ENCODE measurements at regions not wholly inside any gene's neighbourhood (a gene's known extent, or its start where the extent isn't known, plus 50 kb on each side); places are given as distances from the start of the nearest gene placed in this dataset.

DNA sequence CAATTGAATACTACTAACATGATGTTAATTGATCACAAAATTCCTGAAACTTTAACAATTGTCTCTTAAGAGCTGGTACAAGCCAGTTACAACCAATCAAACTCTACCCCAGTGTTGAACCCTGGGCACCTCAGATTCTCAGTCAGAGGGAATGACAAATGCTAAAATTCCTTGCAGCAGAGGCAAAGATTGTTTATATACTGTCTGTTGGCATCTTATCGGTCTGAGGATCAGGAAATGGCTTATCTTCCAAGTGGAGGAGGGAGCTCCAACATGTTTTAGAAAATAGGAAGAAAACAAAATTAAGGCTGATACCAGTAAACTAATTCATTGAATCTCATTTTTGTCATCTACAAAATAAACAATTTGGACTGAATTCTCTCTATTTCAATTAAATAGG lies 527.8 kb upstream of the ZNF608 start:
- TF ChIP-seq SIN3A (IDR thresholded peaks at IDR 0.05; ENCODE audit: borderline replicate concordance, insufficient read depth, low read depth, low read length): no peak
- TF ChIP-seq, protein P1, sequence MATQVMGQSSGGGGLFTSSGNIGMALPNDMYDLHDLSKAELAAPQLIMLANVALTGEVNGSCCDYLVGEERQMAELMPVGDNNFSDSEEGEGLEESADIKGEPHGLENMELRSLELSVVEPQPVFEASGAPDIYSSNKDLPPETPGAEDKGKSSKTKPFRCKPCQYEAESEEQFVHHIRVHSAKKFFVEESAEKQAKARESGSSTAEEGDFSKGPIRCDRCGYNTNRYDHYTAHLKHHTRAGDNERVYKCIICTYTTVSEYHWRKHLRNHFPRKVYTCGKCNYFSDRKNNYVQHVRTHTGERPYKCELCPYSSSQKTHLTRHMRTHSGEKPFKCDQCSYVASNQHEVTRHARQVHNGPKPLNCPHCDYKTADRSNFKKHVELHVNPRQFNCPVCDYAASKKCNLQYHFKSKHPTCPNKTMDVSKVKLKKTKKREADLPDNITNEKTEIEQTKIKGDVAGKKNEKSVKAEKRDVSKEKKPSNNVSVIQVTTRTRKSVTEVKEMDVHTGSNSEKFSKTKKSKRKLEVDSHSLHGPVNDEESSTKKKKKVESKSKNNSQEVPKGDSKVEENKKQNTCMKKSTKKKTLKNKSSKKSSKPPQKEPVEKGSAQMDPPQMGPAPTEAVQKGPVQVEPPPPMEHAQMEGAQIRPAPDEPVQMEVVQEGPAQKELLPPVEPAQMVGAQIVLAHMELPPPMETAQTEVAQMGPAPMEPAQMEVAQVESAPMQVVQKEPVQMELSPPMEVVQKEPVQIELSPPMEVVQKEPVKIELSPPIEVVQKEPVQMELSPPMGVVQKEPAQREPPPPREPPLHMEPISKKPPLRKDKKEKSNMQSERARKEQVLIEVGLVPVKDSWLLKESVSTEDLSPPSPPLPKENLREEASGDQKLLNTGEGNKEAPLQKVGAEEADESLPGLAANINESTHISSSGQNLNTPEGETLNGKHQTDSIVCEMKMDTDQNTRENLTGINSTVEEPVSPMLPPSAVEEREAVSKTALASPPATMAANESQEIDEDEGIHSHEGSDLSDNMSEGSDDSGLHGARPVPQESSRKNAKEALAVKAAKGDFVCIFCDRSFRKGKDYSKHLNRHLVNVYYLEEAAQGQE (IDR thresholded peaks at IDR 0.05; ENCODE audit: insufficient read depth in 1 of 2, low read depth in 2 of 2, low read length in 1 of 2): no peak
- no peak for TF ChIP-seq CTCF (IDR thresholded peaks at IDR 0.05)
- TF ChIP-seq POLR2AphosphoS5 (IDR thresholded peaks at IDR 0.05; ENCODE audit: low read depth, low read length): no peak
- TF ChIP-seq TCF7L2 (IDR thresholded peaks at IDR 0.05; ENCODE audit: low read depth, low read length): no peak
- Histone ChIP-seq H3K27ac (ENCODE audit: low read length) (peak overlapping the region; percentile 67; the same call in 1 of the 2 replicates), H3K27me3 (ENCODE audit: control insufficient read depth, insufficient read depth, low read length) (no peaks in the 10 kb centered on the region), H3K4me3 (ENCODE audit: low read depth in 2 of 2, low read length in 2 of 2) (no peak overlapping the region), H3K4me1 (ENCODE audit: control insufficient read depth, insufficient read depth, low read length) (peaks cover 18% of the 10 kb centered on the region; the same call in 1 of the 2 replicates), H3K36me3 (ENCODE audit: control insufficient read depth, insufficient read depth, low read length) (no peaks in the 10 kb centered on the region), H3K9me3 (ENCODE audit: control insufficient read depth, insufficient read depth, low read depth, low read length) (no peaks in the 10 kb centered on the region)
- BruUV-seq (replicated peaks): no TSS peak
- intact Hi-C loops (cut with micrococcal nuclease; ENCODE audit: unreplicated experiment): no loop called here
- ATAC-seq (no peak), DNase-seq (ENCODE audit: low read depth, low spot score) (no peak)
- CTCF ChIA-PET: no interaction called here
- POLR2A ChIA-PET: no interaction called here
- in situ Hi-C loops (cut with HindIII; ENCODE audit: low pct_unique_long_range_greater_than_20kb, low sequenced_read_pairs): no loop called here

- DNase-seq (ENCODE audit: low read depth, low spot score) (no peak), ATAC-seq (no peak)
- ChIA-PET CTCF (no interaction called here), POLR2A (interaction anchor here (0.6 kb wide), 1 partner anchor 33 kb away, joined by 5 read pairs; no protein-coding TSS in a partner anchor)
- H3K9me3 ChIP-seq (ENCODE audit: control insufficient read depth, insufficient read depth, low read depth, low read length): no peaks in the 10 kb centered on the region
- H3K27ac ChIP-seq (ENCODE audit: low read length): peak overlapping the region; percentile 67
- no TSS peak for BruUV-seq (replicated peaks)
- peaks cover 18% of the 10 kb centered on the region; the same call in 1 of the 2 replicates for H3K4me1 ChIP-seq (ENCODE audit: control insufficient read depth, insufficient read depth, low read length)
- no peak overlapping the region for H3K4me3 ChIP-seq (ENCODE audit: low read depth in 2 of 2, low read length in 2 of 2)
- in situ Hi-C loops (cut with HindIII; ENCODE audit: low pct_unique_long_range_greater_than_20kb, low sequenced_read_pairs) (no loop called here), intact Hi-C loops (cut with micrococcal nuclease; ENCODE audit: unreplicated experiment) (no loop called here)
- TF ChIP-seq SIN3A (IDR thresholded peaks at IDR 0.05; ENCODE audit: borderline replicate concordance, insufficient read depth, low read depth, low read length): no peak
- no peak for TF ChIP-seq TCF7L2 (IDR thresholded peaks at IDR 0.05; ENCODE audit: low read depth, low read length)
- TF ChIP-seq CTCF (IDR thresholded peaks at IDR 0.05): no peak
- TF ChIP-seq POLR2AphosphoS5 (IDR thresholded peaks at IDR 0.05; ENCODE audit: low read depth, low read length): no peak
- TF ChIP-seq, protein P1 (IDR thresholded peaks at IDR 0.05; ENCODE audit: insufficient read depth in 1 of 2, low read depth in 2 of 2, low read length in 1 of 2): no peak
- no peaks in the 10 kb centered on the region for H3K27me3 ChIP-seq (ENCODE audit: control insufficient read depth, insufficient read depth, low read length)
- H3K36me3 ChIP-seq (ENCODE audit: control insufficient read depth, insufficient read depth, low read length): no peaks in the 10 kb centered on the region
These were observed 528.7 kb upstream of the ZNF608 start for GRCh38 chr5:125274938-125275724.
